Small intestine (tissue), 7 donors: ENCODE measurements at regions not wholly inside any gene's neighbourhood (a gene's known extent, or its start where the extent isn't known, plus 50 kb on each side); places are given as distances from the start of the nearest gene placed in this dataset.
A peak's percentile ranks its signal among the peaks of the same experiment; 100 is the strongest.
"Not testable (repeated sequence)": the region's sequence is repeated elsewhere in the genome, so short reads cannot be mapped to it uniquely, and the experiment has no call there.

Experiments used
- DNase-seq, 2 donors: peaks; one replicate each; pipeline versions ENCODE4 v3.0.0 to v3.0.0-alpha.2; 2013
- FAIRE-seq: peaks from 2 replicates; lab custom pipeline; 2012; peaks lifted over from hg19 to GRCh38; lab: Jason Lieb, UNC
- H3K27ac ChIP-seq, 3 donors: one replicate each; pipeline ENCODE4 v1.5.1; 2013; ENCODE audit warnings: low read length in 2 of 3, mild to moderate bottlenecking in 2 of 3, control low read depth in 1 of 3, inconsistent platforms in 1 of 3, low read depth in 1 of 3, moderate library complexity in 1 of 3
- H3K27me3 ChIP-seq, 3 donors: one replicate each; pipeline ENCODE4 v1.6.1; 2013; ENCODE audit warnings: low read length in 3 of 3, inconsistent platforms in 1 of 3; ENCODE audit not compliant: control insufficient read depth in 3 of 3, insufficient read depth in 3 of 3
- H3K36me3 ChIP-seq, 3 donors: one replicate each; pipeline ENCODE4 v1.6.1; 2013; ENCODE audit warnings: low read length in 3 of 3, inconsistent platforms in 1 of 3, low read depth in 1 of 3, mild to moderate bottlenecking in 1 of 3, moderate library complexity in 1 of 3; ENCODE audit not compliant: control insufficient read depth in 3 of 3, insufficient read depth in 2 of 3
- H3K4me1 ChIP-seq, 3 donors: one replicate each; pipeline ENCODE4 v1.6.1; 2013; ENCODE audit warnings: low read length in 2 of 3, inconsistent platforms in 1 of 3, low read depth in 1 of 3, mild to moderate bottlenecking in 1 of 3, moderate library complexity in 1 of 3; ENCODE audit not compliant: control insufficient read depth in 3 of 3, insufficient read depth in 2 of 3
- H3K4me3 ChIP-seq, 3 donors: one replicate each; pipeline ENCODE4 v1.5.1; 2013; ENCODE audit warnings: low read length in 3 of 3, control low read depth in 1 of 3, inconsistent platforms in 1 of 3, low read depth in 1 of 3, mild to moderate bottlenecking in 1 of 3, moderate library complexity in 1 of 3
- H3K9me3 ChIP-seq, 2 donors: one replicate each; pipeline ENCODE4 v1.6.1; 2013; ENCODE audit warnings: low read depth in 1 of 2, low read length in 1 of 2; ENCODE audit not compliant: control insufficient read depth in 2 of 2, insufficient read depth in 1 of 2
- WGBS, 3 donors: extraction: QIAGEN DNeasy Blood & Tissue Kit; methylation state at CpG; one replicate each; pipeline ENCODE4 v1.1.7; 2013; 5-methylcytosine and 5-hydroxymethylcytosine counted together
- donor health status: healthy with polysubstance abuse.
- donor health status: control.
- donor health status: control.
- donor health status: Bipolar disorder and iron deficiency.
- donor health status: healthy.

GRCh38 chr1:239125027-239125426, 261.3 kb upstream of the CHRM3 start:
- peak in 1 of 2 donors; percentile 4 for DNase-seq
- Histone ChIP-seq H3K27me3 (no peaks in the 10 kb centered on the region), H3K36me3 (no peaks in the 10 kb centered on the region), H3K4me1 (peaks cover 0 to 3% (median 0%) of the 10 kb centered on the region in 3 donors), H3K4me3 (no peak overlapping the region), H3K27ac (no peak overlapping the region), H3K9me3 (no peaks in the 10 kb centered on the region)
- WGBS, 3 donors = 57 to 64% (median 58%) methylated on average over 4 of the region's 4 CpGs
- no peak for FAIRE-seq

DNA sequence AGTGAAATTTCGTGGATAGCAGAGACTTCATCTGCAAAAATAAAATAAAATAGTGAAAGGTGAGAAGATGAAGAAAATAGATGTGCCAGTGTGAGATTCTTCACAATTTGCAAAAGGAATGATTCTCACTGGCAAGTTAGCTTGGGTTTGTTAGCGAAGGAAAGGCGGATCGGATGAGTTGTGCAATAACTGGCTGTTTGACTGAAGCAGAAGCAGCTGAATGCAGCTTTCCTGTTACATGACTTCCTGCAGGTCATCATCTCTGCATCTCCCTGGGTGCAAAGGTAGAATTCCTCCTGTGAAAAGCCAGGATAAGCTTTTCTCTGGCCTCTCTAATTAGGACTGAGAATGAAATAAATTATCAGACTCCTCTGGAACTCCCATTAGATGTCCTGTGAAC, 263.1 kb upstream of the CHRM3 start:
- DNase-seq (peak; percentile 48 to 64), FAIRE-seq (no peak)
- Histone ChIP-seq H3K27me3 (no peaks in the 10 kb centered on the region), H3K4me3 (no peak overlapping the region), H3K36me3 (no peaks in the 10 kb centered on the region), H3K27ac (no peak overlapping the region), H3K9me3 (no peaks in the 10 kb centered on the region), H3K4me1 (peaks cover 0 to 3% (median 0%) of the 10 kb centered on the region in 3 donors)
- WGBS, 3 donors = 11 to 52% (median 33%) methylated on average over 4 of the region's 4 CpGs

DNA sequence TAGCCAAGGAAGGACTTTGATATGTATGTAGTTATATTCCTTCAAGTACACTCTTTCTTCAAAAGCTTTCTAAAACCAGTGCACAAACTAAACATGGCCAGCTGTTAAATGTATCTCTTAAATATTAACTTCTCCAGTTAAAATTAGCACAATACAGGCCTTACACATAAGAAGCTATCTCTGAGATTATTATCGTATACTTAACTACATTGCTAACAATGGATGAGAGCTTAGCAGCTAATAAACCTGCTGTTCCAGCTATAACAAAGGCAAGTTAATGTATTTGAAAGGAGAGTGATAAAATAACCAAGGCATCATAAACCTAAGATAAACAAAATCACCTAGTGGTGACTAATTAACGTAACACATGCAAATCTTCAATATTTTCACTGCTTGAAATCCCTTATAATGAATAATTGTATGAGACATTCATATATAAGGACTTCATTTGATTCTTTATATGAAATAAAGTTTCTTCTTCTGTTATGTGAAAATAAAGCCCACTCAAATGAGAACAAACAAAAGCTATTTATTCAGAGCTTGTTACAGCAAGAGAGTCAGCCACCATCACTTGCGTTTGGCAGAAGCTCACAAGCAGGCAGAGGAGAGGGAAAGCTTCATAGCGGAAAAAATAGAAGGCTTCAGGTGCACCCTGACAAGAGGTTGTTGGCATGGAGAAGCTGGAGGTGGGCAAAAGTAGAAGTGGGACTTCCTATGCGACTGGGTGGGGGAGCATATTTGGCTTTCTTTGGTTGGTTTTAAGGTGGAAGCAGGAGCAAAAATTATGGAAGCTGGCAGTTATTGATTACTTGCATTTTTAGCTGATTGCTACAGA, 274.1 kb upstream of the CHRM3 start:
- Histone ChIP-seq H3K27me3 (no peaks in the 10 kb centered on the region), H3K36me3 (no peaks in the 10 kb centered on the region), H3K4me3 (no peak overlapping the region), H3K27ac (no peak overlapping the region), H3K9me3 (no peaks in the 10 kb centered on the region), H3K4me1 (peaks cover 0 to 3% (median 0%) of the 10 kb centered on the region in 3 donors)
- 10 to 57% (median 27%) methylated on average over 5 of the region's 5 CpGs for WGBS, 3 donors
- no peak for FAIRE-seq
- DNase-seq = peak; percentile 53 to 62

- WGBS, 3 donors = 86 to 92% (median 88%) methylated on average over 7 of the region's 7 CpGs
- H3K36me3 ChIP-seq = no peaks in the 10 kb centered on the region
- FAIRE-seq (no peak), DNase-seq (no peak)
- no peaks in the 10 kb centered on the region for H3K9me3 ChIP-seq
- H3K4me3 ChIP-seq = no peak overlapping the region
- H3K27ac ChIP-seq = no peak overlapping the region
- peaks cover 0 to 3% (median 0%) of the 10 kb centered on the region in 3 donors for H3K4me1 ChIP-seq
- H3K27me3 ChIP-seq = no peaks in the 10 kb centered on the region
These were observed 278.7 kb upstream of the CHRM3 start for GRCh38 chr1:239107676-239108075.

GRCh38 chr1:239106689-239107088, 279.7 kb upstream of the CHRM3 start:
- not testable (repeated sequence) for FAIRE-seq, H3K36me3 ChIP-seq, H3K4me3 ChIP-seq, H3K27me3 ChIP-seq, DNase-seq, H3K4me1 ChIP-seq, H3K27ac ChIP-seq, H3K9me3 ChIP-seq
- 79 to 88% (median 81%) methylated on average over 3 to 7 of the region's 7 CpGs for WGBS, 3 donors

- no peaks in the 10 kb centered on the region for H3K9me3 ChIP-seq
These were observed 287.8 kb upstream of the CHRM3 start for GRCh38 chr1:239098400-239099037.

GRCh38 chr1:239091537-239091936, 294.8 kb upstream of the CHRM3 start:
- H3K27ac ChIP-seq = no peak overlapping the region
- H3K4me1 ChIP-seq = no peaks in the 10 kb centered on the region
- peak; percentile 26 to 63 for DNase-seq
- FAIRE-seq = no peak
- 40 to 50% (median 45%) methylated on average over 3 of the region's 3 CpGs for WGBS, 3 donors
- H3K9me3 ChIP-seq = no peaks in the 10 kb centered on the region
- no peaks in the 10 kb centered on the region for H3K36me3 ChIP-seq
- no peaks in the 10 kb centered on the region for H3K27me3 ChIP-seq
- no peak overlapping the region for H3K4me3 ChIP-seq

More at GRCh38 chr1:239098400-239099037, 287.8 kb upstream of the CHRM3 start:
- WGBS, 3 donors = 83 to 87% (median 84%) methylated on average over 7 of the region's 7 CpGs
- H3K4me1 ChIP-seq = no peaks in the 10 kb centered on the region
- DNase-seq = no peak
- H3K4me3 ChIP-seq = no peak overlapping the region
- no peak overlapping the region for H3K27ac ChIP-seq
- H3K36me3 ChIP-seq = no peaks in the 10 kb centered on the region
- no peaks in the 10 kb centered on the region for H3K27me3 ChIP-seq
- FAIRE-seq = no peak

DNA sequence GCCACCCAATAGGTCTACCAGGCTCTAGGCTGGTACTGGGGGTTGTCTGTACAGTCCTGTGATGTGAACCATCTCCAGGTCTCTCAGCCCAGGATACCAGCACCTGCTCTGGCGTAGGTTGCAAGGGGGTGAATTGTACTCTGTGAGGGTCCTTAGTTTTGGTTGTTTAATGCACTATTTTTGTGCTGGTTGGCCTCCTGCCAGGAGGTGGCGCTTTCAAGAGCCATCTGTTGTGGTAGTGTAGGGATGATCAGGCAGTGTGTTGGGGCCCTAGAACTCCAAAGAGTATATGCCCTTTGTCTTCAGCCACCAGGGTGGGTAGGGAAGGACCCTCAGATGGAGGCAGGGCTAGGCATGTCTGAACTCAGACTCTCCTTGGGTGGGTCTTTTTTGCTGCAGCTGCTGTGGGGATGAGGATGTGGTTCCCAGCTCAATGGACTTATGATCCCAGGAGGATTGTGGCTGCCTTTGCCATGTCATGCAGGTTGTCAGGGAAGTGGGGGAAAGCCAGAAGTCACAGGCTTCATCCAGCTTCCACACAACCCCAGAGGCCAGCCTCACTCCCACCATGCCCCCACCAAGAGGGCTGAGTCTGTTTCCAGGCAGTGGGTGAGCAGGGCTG, 301.8 kb upstream of the CHRM3 start:
- FAIRE-seq = no peak
- Histone ChIP-seq H3K27me3 (no peaks in the 10 kb centered on the region), H3K4me1 (no peaks in the 10 kb centered on the region), H3K27ac (no peak overlapping the region), H3K4me3 (no peak overlapping the region), H3K9me3 (peaks cover 0 to 8% of the 10 kb centered on the region in 2 donors), H3K36me3 (no peaks in the 10 kb centered on the region)
- no peak for DNase-seq
- WGBS, 3 donors = 80 to 93% (median 87%) methylated on average over 2 of the region's 2 CpGs
